Esophagus mucosa (tissue), 1 donor: ENCODE measurements at regions not wholly inside any gene's neighbourhood (a gene's known extent, or its start where the extent isn't known, plus 50 kb on each side); places are given as distances from the start of the nearest gene placed in this dataset.
A peak's percentile ranks its signal among the peaks of the same experiment; 100 is the strongest.

Source experiments
- ATAC-seq: fragments of 200-7000 bp; cut with Tn5 transposase; one replicate; pipeline ENCODE4 v1.9.1; 2020
- donor health status: DM: yes; HTN: yes; CAD: no.

DNA sequence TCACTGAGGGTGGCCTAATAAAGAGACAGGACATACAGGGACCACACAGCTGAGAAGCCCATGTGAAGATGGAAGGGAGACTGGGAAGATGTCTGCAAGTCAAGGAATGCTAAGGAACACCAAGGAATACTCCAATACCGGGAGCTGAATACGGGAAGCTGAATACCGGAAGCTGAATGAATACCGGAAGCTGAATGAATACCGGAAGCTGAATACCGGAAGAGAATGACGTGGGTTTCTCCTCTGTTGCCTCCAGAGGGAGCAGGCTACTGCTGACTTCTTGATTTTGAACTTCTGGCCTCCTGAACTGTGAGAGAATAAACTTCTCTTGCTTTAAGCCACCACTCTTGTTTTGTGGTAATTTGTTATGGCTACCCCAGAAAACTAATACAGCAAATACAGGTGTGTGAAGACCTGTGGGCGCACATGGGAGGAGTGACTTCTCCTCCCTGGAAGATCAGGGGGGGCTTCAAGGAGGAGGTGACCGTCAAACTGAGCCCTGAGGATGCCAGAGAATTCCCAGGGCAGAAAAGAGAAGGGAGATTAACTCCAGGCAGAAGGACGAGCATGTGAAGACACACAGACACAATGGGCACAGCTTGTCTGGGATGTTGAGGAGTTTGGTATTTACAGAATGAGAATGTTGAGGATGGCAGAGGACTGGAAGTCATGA, 259.9 kb downstream of the IRF8 start:
- ATAC-seq: no peak

DNA sequence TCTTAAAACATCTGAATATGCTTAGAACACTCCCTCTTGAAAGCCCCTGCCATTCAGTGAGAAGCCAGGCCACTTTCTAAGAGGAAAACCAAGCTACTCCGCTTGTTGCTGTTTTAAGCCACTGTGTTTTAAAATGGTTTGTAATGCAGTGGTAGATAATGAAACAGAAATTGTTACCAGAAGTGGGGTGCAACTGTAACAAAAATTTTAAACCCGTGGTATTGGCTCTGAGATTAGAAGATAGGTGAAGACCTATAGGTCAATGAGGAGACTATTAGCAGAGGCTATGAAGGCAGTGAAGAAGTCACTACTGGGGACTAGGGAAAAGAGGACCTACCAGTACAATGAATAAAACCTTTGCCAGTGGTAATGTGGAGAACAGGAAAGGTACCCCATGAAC, 266.5 kb downstream of the IRF8 start:
- no peak for ATAC-seq

DNA sequence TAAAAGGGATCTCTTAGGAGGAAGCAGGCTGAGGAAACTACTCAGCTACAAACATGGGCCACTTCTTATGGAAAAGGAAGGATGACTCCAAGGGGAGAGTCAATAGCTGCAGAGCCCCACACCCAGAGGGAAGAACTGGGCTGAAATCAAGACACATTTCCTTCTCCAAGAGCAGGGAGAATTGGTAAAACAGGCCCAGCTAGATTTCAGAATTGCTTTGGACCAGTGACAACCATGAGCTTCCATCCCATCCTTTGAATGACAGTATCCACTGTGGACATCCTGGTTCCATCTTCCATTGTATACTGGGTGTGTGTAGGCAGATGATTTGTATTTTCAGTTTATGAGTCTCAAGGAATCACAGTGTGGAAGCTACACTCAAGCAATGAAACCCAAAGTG, 267.5 kb downstream of the IRF8 start:
- no peak for ATAC-seq

DNA sequence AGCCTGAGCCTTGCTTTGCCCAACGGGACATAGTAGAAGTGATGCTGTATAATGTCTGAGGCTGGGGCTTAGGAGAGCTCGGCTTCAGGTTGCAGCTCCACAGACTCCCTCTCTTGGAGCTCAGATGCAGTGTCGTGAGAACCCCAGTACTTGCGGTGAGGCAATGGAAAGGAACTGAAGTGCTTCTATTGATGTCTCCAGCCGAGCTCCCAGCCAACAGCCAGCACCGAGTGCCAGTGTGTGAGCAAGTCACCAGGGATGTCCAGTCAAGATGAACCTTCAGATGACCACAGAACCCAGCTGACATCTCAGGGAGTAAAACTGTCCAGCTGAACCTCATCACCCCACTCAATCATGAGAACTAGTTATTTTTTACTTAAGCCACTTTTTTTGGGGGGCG, 268.1 kb downstream of the IRF8 start:
- ATAC-seq: no peak

DNA sequence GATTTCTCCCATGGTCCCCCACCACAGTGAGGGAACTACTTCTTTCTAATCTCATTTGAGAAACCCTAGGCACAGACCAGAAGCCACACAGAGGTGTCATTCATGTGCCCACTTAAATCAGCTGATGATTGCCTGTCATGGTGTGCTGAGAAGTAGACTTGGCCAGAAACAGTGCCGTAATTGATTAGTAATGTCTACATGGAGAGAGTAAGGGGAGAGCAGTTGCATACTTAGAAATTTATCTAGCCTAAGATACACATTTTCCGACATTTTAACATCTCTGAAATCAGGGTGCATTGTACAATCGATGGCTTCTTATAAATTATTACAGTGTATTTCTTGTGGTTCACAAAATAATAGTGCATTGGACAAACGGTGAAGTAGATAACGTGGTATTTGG, 271.8 kb downstream of the IRF8 start:
- no peak for ATAC-seq

DNA sequence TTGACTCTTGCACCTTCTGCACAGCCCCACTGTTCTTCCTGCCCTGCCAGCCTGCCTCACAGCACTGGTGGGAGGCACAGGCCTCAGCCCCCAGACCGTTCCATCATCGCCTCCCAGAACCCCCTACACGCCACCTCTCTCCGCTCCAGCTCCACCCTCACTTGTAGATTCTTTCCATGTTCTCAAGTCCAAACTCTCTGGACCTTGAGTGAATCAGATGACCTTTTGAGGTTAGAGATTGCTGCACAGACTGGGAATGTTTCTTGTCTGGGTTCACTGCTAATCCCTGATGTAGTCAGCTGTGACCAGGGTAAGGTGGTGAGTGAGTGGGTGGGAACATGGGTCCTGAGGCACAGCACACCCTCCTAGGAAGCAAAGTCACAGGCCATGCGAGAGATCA, 272.4 kb downstream of the IRF8 start:
- ATAC-seq: no peak

DNA sequence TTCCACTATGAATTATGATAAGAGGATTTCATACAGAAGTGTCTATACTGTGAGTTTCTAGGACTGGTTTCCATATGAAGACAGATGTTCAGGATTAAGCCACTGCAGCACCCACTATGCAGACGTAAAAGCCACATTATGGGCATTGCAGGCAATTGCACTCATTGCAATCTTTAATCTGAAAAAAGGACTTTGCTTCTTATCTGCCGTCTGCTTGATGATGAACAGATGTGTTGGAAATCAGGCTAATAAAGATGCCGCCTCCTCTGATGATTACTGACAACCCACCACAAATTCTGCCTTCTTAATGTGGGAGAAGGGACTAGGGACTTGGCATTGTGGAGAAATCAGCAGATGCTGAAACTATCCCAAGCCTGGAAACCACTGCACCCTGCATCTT, 276.9 kb downstream of the IRF8 start:
- no peak for ATAC-seq

DNA sequence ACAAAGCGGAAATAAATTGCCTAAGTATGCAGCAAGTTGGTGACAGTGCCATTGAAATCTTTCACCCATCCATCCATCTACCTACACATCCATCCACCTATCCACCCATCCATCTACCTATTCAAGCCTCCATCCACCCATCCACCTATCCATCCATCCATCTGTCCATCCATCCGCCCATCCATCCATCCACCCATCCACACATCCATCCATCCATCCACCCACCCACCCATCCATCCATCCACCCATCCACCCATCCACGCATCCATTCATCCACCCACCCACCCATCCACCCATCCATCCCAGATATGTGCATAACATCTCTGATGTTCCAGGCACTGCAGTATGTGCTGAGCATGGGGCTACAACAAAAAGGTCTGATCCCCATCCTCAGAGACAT, 277.5 kb downstream of the IRF8 start:
- ATAC-seq: no peak

DNA sequence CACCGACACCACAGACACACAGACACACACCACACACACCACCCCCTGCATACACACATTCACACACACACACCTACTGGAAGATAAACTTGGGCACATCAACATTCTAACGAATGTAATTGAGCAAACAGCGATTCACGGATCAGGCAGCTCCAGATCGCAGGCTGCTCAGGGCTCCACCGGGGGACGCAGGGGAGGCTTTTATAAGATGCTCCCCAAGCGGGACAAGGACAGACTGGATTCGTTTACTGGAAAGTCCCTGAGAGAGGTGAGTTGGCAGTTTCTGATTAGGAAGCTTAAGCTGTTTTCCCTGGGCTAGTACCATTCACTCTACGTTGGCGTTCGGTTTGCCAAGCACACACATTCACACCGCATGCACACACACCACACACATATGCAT, 281.3 kb downstream of the IRF8 start:
- no peak for ATAC-seq

DNA sequence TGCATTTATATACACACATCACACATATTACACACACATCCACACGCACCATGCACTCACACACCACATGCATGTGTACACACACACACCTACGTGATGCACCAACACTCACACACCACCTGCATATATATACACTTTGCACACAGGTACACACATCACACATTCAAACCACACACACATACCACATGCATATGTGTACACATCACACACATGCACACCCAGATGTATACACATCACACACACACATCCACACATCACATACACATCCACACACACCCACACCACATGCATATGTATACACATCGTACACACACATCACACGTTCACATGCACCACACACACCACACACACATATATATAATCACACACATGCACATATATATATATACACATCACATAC, 281.8 kb downstream of the IRF8 start:
- no peak for ATAC-seq

DNA sequence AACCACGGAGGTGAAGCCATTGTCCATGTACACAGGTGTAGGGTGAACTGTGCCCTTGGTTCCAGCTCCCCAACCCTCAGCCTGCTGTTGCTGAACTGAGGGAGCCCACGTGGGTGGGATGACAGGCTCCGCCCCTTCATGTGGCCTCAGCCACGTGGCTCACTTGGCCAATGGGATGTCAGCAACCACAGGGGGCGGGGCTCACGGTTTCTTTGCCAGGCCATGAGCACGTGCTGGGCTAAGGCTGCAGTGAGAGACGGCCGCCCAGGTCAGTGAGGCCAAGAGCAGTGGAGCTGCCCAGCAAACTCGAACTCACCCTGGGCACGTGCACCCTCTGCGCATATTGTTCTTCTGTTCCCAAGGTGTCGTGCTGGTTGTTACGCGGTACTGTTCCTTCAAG, 282.6 kb downstream of the IRF8 start:
- peak; percentile 13 for ATAC-seq

DNA sequence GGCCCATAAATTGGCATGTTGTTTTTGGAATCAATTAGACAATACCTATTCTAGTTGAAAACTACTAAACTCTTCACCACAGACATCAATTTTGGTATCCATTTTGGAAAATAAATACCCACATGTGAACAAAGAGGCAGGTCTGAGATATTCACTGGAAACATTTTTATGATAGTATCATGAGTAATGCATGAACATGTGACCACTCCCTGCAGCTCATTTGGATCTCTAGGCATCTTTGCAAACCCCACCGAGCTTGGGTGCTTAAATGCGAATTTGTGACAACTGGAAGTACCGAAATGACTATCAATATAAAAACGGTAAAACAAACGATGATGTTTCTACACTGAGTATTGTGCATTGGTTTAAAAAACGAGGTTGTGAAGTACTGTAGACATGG, 285.2 kb downstream of the IRF8 start:
- no peak for ATAC-seq

DNA sequence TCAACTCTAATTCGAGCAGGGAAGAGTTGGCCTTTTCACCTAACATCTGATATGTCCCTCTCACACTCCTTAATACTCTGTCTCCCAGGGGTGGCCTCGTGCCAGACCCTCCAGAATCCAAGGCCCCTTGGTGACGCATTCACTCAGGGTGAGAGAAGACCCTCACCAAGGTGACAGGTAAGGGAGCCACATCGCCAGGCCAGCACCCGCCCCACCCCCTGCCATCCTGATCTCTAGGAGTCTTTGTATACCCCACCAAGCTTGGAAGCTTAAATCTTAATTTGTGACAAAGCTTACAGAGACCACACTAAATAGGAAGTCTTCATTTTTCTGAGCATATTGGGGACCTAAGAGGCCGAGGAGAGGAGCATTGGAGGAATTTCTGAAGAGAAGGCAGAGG, 286.1 kb downstream of the IRF8 start:
- no peak for ATAC-seq

DNA sequence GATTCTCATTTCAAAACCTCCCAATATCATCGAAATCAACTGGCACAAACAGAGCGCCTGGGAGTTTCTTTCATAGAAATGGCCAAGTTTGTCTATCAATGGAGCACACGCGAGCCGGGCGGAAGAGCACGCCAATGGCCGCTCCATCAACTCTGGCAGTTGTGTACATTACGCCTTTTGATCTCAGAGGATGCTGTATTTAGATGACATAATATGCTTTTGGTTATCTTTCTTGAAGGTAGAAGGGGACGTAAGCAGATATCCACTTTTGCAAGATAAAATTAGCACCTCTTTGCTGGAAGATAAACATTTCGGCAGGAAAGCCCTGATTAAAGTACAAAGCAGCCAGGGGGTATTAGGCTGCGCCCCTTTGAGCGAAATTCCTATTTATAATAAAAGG, 287.4 kb downstream of the IRF8 start:
- no peak for ATAC-seq

DNA sequence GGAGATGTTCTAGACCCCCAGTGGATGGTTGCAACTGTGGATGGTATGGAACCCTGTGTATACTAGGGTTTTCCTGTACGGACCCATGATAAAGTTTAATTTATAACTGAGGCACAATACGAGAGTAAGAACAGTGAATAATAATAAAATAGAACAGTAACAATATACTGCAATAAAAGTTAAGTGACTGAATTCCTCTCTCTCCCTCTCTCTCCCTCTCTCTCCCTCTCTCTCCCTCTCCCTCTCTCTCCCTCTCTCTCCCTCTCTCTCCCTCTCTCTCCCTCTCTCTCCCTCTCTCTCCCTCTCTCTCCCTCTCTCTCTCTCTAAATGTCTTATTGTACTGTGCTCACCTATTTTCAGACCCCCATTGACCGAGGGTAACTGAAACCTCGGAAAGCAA, 291.0 kb downstream of the IRF8 start:
- ATAC-seq: no peak

DNA sequence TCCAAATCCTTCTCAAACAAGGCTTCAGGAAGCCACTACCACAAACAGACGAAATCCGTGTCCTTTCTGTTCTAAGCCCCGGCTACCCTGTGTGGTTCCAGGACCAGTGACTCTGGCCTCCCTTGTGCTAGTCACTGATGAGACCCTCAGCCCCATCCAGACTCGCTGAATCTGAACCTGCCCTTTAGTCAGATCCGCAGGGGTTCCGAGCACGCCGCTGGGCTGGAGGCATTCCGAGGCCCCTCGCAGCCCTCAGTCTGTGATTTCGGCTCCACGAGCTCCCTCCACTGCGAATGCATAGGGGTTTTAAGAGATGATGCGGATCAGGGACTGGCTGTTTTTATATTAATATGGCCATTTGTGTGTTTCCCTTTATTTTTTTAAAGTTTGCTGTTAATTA, 292.7 kb downstream of the IRF8 start:
- no peak for ATAC-seq

DNA sequence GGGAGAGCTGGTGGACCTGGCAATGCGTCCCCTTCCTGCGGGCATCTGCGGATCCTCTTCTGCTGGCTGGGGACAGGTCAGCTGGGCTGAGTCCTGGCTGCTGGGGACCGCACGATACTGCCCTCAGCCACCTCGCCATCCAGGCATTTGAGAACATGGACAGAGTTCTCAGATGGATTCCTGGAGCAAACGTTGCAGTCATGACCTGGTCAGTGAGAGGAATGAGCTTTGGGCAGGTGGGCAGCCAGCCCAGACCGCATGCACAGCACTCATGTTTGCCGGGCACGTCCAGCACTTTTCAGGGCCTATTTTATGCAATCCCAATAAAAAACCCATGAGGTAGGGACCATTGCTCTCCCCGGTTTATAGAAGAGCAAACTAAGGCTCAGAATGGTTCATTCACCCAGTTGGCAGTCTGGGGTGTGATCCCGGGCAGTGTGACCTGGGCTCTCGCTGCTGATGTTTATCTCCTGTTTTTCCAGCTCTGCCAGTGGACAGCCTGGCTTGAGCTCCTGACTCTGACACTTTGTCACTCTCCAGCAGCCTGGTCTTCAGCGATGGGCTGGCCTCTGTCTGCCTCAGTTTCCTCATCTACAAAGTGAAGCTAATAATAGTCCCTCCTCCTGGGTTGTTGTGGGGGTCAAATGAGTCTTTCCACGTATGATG, 294.7 kb downstream of the IRF8 start:
- no peak for ATAC-seq

DNA sequence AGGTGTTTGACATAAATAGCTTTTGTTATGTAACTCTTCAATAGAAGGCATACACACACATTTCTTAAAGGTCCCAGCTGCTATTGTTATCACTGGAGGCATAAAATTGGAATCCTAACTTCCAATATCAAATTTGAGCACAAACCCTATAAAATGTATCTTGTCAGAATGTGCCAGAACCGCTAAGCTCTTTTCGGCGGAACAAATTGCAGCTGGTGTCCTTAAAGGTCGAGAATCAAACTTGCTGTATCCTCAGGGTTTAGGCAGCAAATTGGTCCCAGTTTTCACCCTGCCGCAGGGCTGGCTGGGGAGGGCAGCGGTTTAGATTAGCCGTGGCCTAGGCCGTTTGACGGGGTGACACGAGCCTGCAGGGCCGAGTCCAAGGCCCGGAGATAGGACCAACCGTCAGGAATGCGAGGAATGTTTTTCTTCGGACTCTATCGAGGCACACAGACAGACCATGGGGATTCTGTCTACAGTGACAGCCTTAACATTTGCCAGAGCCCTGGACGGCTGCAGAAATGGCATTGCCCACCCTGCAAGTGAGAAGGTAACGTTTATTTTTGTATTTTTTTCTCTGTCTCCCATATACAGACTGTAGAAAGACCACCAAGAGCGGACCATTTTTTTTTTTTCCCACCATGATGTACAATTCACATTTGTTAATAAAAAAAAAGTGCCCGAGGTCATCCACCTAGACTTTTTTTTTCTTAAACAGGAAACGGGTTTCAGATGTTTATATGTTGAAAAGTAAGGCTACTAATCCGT, 297.1 kb downstream of the IRF8 start:
- no peak for ATAC-seq

DNA sequence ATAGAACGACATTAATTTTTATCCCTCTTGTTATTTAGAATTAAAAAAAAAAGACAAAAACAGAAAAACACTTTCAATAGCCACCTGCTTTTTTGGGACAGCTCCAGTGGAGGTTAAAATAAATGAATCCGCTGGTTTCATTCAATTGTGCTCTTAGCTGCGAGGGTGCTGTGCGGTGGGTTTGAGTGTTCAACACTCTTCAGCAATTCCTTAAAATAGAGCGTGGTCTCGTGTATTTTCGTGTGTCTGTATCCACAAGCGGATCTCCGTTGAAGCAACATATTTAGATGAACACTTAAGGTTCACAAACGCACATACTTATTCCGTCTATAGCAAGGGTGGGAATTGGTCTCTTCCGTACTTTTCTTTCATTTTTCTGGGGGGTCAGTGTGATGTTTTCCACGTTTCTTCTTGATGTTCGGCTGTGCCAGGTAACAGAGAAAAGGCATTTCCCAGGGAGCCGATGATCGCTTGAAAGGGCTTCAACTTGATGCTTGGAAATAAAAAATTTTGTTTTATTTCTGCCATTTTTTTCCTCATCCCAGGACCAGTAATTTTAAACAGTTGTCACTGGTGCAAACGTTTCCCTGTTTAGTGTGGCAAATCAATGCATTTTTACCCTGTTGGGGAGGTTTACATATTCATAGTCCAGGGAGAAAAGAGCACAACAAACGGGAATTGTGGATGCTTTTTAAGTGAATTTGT, 297.9 kb downstream of the IRF8 start:
- no peak for ATAC-seq

DNA sequence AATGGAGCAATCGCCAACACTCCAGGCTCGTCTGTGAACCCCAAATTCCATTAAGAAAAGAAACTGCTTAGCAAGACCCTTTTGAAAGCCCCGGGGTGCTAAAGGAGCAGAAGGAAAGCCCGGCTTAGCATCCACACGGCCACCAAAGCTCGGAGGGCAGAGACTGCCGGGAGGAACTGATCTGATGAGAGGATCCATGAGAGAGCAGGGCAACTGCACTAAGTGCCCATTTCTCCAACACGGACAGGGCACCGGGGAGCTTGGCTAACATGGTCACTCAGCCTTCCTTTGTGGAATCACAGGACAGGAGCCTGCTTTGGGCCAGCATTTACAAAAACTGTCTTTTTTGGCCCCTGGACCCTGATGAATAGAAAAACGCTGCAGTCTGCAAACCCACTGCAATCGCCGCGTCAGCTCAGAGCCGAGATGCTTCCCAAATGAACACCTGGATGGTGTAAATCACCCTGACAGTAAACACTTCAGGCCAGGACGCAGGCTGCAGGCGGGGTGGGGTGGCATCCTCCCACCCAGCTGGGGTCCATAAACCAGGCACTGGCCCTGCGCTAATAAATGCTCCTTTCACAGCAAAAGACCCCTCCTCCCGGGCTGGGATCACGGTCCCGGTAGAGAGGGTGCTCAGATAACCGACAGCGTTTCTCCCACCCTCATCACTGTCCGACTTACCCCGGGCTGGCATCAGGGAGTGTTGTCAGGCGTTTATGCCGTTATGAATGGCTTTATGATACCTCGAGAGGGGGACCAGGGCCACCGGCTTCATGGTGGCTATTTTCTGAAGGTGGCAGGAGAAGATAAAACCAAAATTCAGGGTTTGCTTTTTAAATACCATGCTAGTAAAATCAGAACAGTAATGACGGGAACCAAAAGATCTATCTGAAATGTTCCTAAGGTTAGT, 299.5 kb downstream of the IRF8 start:
- no peak for ATAC-seq

DNA sequence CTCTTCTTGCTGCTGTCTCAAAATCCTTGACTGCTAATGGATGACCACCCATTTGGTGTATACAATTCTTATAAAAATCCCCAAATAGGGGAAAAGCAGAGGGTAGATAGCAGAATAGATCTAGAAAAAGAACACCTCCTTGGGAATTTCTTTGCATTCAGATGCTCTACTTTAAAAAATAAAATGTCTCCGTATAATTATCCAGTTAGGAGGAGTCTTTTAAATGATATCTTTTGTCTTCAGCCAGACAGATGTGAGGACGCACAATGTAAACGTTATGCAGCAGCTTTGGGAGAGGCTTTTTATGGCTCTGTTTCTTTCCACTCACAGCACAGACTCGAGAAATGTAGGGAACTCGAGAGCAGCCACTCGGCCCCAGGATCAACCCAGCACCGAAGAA, 300.2 kb downstream of the IRF8 start:
- ATAC-seq: no peak
